ENCODE measurements at regions not wholly inside any gene's neighbourhood (a gene's known extent, or its start where the extent isn't known, plus 50 kb on each side); places are given as distances from the start of the nearest gene placed in this dataset.

GRCh38 chr9:13587571-13587970 lies 308.1 kb upstream of the MPDZ start:
- Histone ChIP-seq H3K9ac (ENCODE audit: low read length) (no peak overlapping the region), H3K14ac (ENCODE audit: low read length) (no peak overlapping the region), H2BK12ac (ENCODE audit: low read length) (no peak overlapping the region), H4K8ac (ENCODE audit: low read depth, low read length) (no peak overlapping the region), H3K9me3 (ENCODE audit: insufficient read depth, low read depth, low read length) (no peaks in the 10 kb centered on the region), H3K23ac (ENCODE audit: low read length) (no peak overlapping the region), H2BK120ac (ENCODE audit: insufficient read depth, low read length, poor library complexity) (no peak overlapping the region), H2AFZ (ENCODE audit: insufficient read depth, low read length, poor library complexity) (no peak overlapping the region), H3K27ac (ENCODE audit: low read depth, low read length) (no peak overlapping the region), H3K79me1 (ENCODE audit: low read length) (no peaks in the 10 kb centered on the region), H4K91ac (ENCODE audit: low read depth, low read length) (no peak overlapping the region), H3K79me2 (ENCODE audit: control insufficient read depth, insufficient read depth, low read length, poor library complexity) (no peaks in the 10 kb centered on the region), H2BK5ac (ENCODE audit: low read depth, low read length, poor library complexity) (no peak overlapping the region), H3K18ac (ENCODE audit: low read length) (no peak overlapping the region), H2AK5ac (ENCODE audit: low read length) (no peak overlapping the region), H3K36me3 (ENCODE audit: control insufficient read depth in 1 of 2, insufficient read depth in 2 of 2, low read length in 2 of 2) (no peaks in the 10 kb centered on the region), H3K4me2 (ENCODE audit: low read length) (no peak overlapping the region), H3K4me3 (ENCODE audit: low read depth, low read length) (no peak overlapping the region), H3K4ac (ENCODE audit: low read depth, low read length) (no peak overlapping the region), H4K12ac (ENCODE audit: low read depth, low read length) (no peak overlapping the region), H3K4me1 (ENCODE audit: control insufficient read depth in 1 of 2, insufficient read depth in 2 of 2, low read length in 2 of 2) (no peaks in the 10 kb centered on the region), H3K27me3 (ENCODE audit: insufficient read depth, low read length) (no peaks in the 10 kb centered on the region)
- no peak for DNase-seq
- no CpG with 5 or more reads among the region's 9 CpGs for whole genome bisulfite sequencing (ENCODE audit: extremely low coverage, insufficient coverage, insufficient read length)

- no peak overlapping the region for H4K8ac ChIP-seq (ENCODE audit: low read depth, low read length)
- no peak overlapping the region for H3K4ac ChIP-seq (ENCODE audit: low read depth, low read length)
- H3K4me3 ChIP-seq (ENCODE audit: low read depth, low read length), result no peak overlapping the region
- no peak overlapping the region for H3K4me2 ChIP-seq (ENCODE audit: low read length)
- no peak overlapping the region for H3K14ac ChIP-seq (ENCODE audit: low read length)
- H3K9me3 ChIP-seq (ENCODE audit: insufficient read depth, low read depth, low read length), result no peaks in the 10 kb centered on the region
- no peak overlapping the region for H2BK12ac ChIP-seq (ENCODE audit: low read length)
- H3K23ac ChIP-seq (ENCODE audit: low read length), result no peak overlapping the region
- H2AFZ ChIP-seq (ENCODE audit: insufficient read depth, low read length, poor library complexity), result no peak overlapping the region
- H3K79me1 ChIP-seq (ENCODE audit: low read length), result no peaks in the 10 kb centered on the region
- no peak overlapping the region for H3K18ac ChIP-seq (ENCODE audit: low read length)
- H4K91ac ChIP-seq (ENCODE audit: low read depth, low read length), result no peak overlapping the region
- no peak overlapping the region for H2BK5ac ChIP-seq (ENCODE audit: low read depth, low read length, poor library complexity)
- no peak overlapping the region for H3K9ac ChIP-seq (ENCODE audit: low read length)
- no peak overlapping the region for H3K27ac ChIP-seq (ENCODE audit: low read depth, low read length)
- no peaks in the 10 kb centered on the region for H3K36me3 ChIP-seq (ENCODE audit: control insufficient read depth in 1 of 2, insufficient read depth in 2 of 2, low read length in 2 of 2)
- H2AK5ac ChIP-seq (ENCODE audit: low read length), result no peak overlapping the region
- no peak for DNase-seq
- H3K27me3 ChIP-seq (ENCODE audit: insufficient read depth, low read length), result no peaks in the 10 kb centered on the region
- no peak overlapping the region for H4K12ac ChIP-seq (ENCODE audit: low read depth, low read length)
- no peaks in the 10 kb centered on the region for H3K4me1 ChIP-seq (ENCODE audit: control insufficient read depth in 1 of 2, insufficient read depth in 2 of 2, low read length in 2 of 2)
- WGBS (ENCODE audit: extremely low coverage, insufficient coverage, insufficient read length), result no CpG with 5 or more reads among the region's 7 CpGs
- no peak overlapping the region for H2BK120ac ChIP-seq (ENCODE audit: insufficient read depth, low read length, poor library complexity)
- no peaks in the 10 kb centered on the region for H3K79me2 ChIP-seq (ENCODE audit: control insufficient read depth, insufficient read depth, low read length, poor library complexity)
Measured at GRCh38 chr9:13586587-13587374, 307.3 kb upstream of the MPDZ start.

- Histone ChIP-seq H2BK120ac (ENCODE audit: insufficient read depth, low read length, poor library complexity) (no peak overlapping the region), H4K12ac (ENCODE audit: low read depth, low read length) (no peak overlapping the region), H4K91ac (ENCODE audit: low read depth, low read length) (no peak overlapping the region), H3K9me3 (ENCODE audit: insufficient read depth, low read depth, low read length) (no peaks in the 10 kb centered on the region), H2BK12ac (ENCODE audit: low read length) (no peak overlapping the region), H3K36me3 (ENCODE audit: control insufficient read depth in 1 of 2, insufficient read depth in 2 of 2, low read length in 2 of 2) (no peaks in the 10 kb centered on the region), H3K4me2 (ENCODE audit: low read length) (no peak overlapping the region), H2AK5ac (ENCODE audit: low read length) (no peak overlapping the region), H3K27ac (ENCODE audit: low read depth, low read length) (no peak overlapping the region), H3K27me3 (ENCODE audit: insufficient read depth, low read length) (no peaks in the 10 kb centered on the region), H3K18ac (ENCODE audit: low read length) (no peak overlapping the region), H2AFZ (ENCODE audit: insufficient read depth, low read length, poor library complexity) (no peak overlapping the region), H3K9ac (ENCODE audit: low read length) (no peak overlapping the region), H3K79me2 (ENCODE audit: control insufficient read depth, insufficient read depth, low read length, poor library complexity) (no peaks in the 10 kb centered on the region), H3K4ac (ENCODE audit: low read depth, low read length) (no peak overlapping the region), H3K23ac (ENCODE audit: low read length) (no peak overlapping the region), H3K4me1 (ENCODE audit: control insufficient read depth in 1 of 2, insufficient read depth in 2 of 2, low read length in 2 of 2) (no peaks in the 10 kb centered on the region), H2BK5ac (ENCODE audit: low read depth, low read length, poor library complexity) (no peak overlapping the region), H3K79me1 (ENCODE audit: low read length) (no peaks in the 10 kb centered on the region), H3K4me3 (ENCODE audit: low read depth, low read length) (no peak overlapping the region), H3K14ac (ENCODE audit: low read length) (no peak overlapping the region), H4K8ac (ENCODE audit: low read depth, low read length) (no peak overlapping the region)
- WGBS (ENCODE audit: extremely low coverage, insufficient coverage, insufficient read length), result no CpG with 5 or more reads among the region's 5 CpGs
- no peak for DNase-seq
Measured at GRCh38 chr9:13580760-13581159, 301.3 kb upstream of the MPDZ start.

- no peak overlapping the region for H3K18ac ChIP-seq (ENCODE audit: low read length)
- H2BK120ac ChIP-seq (ENCODE audit: insufficient read depth, low read length, poor library complexity), result no peak overlapping the region
- H3K14ac ChIP-seq (ENCODE audit: low read length), result no peak overlapping the region
- H3K9ac ChIP-seq (ENCODE audit: low read length), result no peak overlapping the region
- no peak overlapping the region for H2BK5ac ChIP-seq (ENCODE audit: low read depth, low read length, poor library complexity)
- H3K4me1 ChIP-seq (ENCODE audit: control insufficient read depth in 1 of 2, insufficient read depth in 2 of 2, low read length in 2 of 2), result no peaks in the 10 kb centered on the region
- no peaks in the 10 kb centered on the region for H3K27me3 ChIP-seq (ENCODE audit: insufficient read depth, low read length)
- no peaks in the 10 kb centered on the region for H3K79me2 ChIP-seq (ENCODE audit: control insufficient read depth, insufficient read depth, low read length, poor library complexity)
- no peak overlapping the region for H2BK12ac ChIP-seq (ENCODE audit: low read length)
- no peak overlapping the region for H4K91ac ChIP-seq (ENCODE audit: low read depth, low read length)
- no peak overlapping the region for H3K27ac ChIP-seq (ENCODE audit: low read depth, low read length)
- H4K8ac ChIP-seq (ENCODE audit: low read depth, low read length), result no peak overlapping the region
- no peak overlapping the region for H3K4me3 ChIP-seq (ENCODE audit: low read depth, low read length)
- no peak for DNase-seq
- H3K23ac ChIP-seq (ENCODE audit: low read length), result no peak overlapping the region
- WGBS (ENCODE audit: extremely low coverage, insufficient coverage, insufficient read length), result no CpG with 5 or more reads among the region's 3 CpGs
- H2AK5ac ChIP-seq (ENCODE audit: low read length), result no peak overlapping the region
- no peak overlapping the region for H2AFZ ChIP-seq (ENCODE audit: insufficient read depth, low read length, poor library complexity)
- no peaks in the 10 kb centered on the region for H3K9me3 ChIP-seq (ENCODE audit: insufficient read depth, low read depth, low read length)
- no peak overlapping the region for H3K4ac ChIP-seq (ENCODE audit: low read depth, low read length)
- H3K79me1 ChIP-seq (ENCODE audit: low read length), result no peaks in the 10 kb centered on the region
- H3K4me2 ChIP-seq (ENCODE audit: low read length), result no peak overlapping the region
- no peak overlapping the region for H4K12ac ChIP-seq (ENCODE audit: low read depth, low read length)
- no peaks in the 10 kb centered on the region for H3K36me3 ChIP-seq (ENCODE audit: control insufficient read depth in 1 of 2, insufficient read depth in 2 of 2, low read length in 2 of 2)
Measured at GRCh38 chr9:13580131-13580530, 300.6 kb upstream of the MPDZ start.
